ENCODE measurements at regions not wholly inside any gene's neighbourhood (a gene's known extent, or its start where the extent isn't known, plus 50 kb on each side); places are given as distances from the start of the nearest gene placed in this dataset.
A peak's percentile ranks its signal among the peaks of the same experiment; 100 is the strongest.
"Not testable (repeated sequence)": the region's sequence is repeated elsewhere in the genome, so short reads cannot be mapped to it uniquely, and the experiment has no call there.

DNA sequence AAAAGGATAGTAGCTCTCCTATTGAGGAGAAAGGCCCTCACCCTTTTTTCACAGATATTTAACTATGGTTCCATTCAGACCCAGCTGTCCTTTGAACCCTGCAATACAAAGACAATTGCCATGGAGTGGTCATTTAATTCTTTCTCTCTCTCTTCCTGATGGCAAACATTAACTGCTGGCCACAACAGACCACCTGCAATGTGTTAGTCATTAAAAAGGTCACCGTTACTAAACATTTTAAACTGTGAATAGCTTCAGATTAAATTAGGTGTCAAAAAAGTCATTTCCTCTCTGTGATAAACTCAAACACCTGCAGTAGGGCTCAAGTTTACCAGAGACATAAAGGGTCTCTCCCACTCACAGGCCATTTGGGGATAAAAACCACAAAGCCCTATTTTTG, 697.2 kb downstream of the TOX3 start:
- TF ChIP-seq, protein P1, sequence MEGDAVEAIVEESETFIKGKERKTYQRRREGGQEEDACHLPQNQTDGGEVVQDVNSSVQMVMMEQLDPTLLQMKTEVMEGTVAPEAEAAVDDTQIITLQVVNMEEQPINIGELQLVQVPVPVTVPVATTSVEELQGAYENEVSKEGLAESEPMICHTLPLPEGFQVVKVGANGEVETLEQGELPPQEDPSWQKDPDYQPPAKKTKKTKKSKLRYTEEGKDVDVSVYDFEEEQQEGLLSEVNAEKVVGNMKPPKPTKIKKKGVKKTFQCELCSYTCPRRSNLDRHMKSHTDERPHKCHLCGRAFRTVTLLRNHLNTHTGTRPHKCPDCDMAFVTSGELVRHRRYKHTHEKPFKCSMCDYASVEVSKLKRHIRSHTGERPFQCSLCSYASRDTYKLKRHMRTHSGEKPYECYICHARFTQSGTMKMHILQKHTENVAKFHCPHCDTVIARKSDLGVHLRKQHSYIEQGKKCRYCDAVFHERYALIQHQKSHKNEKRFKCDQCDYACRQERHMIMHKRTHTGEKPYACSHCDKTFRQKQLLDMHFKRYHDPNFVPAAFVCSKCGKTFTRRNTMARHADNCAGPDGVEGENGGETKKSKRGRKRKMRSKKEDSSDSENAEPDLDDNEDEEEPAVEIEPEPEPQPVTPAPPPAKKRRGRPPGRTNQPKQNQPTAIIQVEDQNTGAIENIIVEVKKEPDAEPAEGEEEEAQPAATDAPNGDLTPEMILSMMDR (IDR thresholded peaks at IDR 0.05; ENCODE audit: insufficient read depth, low read length) = no peak
- no peak for DNase-seq (ENCODE audit: low read depth)
- no peak overlapping the region for H3K4me3 ChIP-seq (ENCODE audit: low read depth, low read length)

DNA sequence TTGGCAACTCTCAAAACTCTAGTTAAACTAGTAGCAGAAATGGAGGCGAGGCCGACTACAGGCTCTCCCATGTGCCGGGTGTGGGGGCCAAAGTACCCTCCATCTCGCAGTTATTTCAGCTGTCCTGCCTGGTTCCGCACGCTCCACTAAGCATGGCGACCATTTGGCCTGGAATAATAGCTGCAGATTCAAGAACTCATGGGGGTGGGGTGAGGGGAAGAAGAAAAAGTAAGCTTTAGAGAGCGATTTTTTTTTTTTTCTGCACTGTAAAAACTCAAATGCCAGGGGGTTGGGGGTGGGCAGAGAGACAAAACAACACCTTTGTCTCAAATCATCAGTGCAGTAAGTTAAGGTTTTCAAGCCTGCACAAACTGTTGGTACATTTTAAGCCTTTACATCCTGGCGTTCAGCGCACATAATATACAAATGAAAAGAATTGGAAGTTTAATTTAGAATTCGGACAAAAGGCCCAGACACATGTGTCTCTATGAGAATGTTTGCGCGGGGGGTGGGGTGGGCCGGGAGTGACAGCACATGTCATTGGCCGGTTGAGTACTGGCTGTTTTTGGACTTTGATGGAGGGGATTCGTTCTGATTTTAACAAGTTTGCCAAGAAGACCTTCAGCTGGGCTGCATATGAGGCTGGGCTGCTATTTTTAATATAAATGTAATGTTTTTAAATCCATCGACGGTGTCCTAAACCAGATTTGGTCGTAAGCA, 694.7 kb upstream of the SALL1 start:
- DNase-seq (ENCODE audit: low read depth) = no peak
- H3K4me3 ChIP-seq (ENCODE audit: low read depth, low read length) = no peak overlapping the region
- TF ChIP-seq, protein P1 (IDR thresholded peaks at IDR 0.05; ENCODE audit: insufficient read depth, low read length) = no peak

DNA sequence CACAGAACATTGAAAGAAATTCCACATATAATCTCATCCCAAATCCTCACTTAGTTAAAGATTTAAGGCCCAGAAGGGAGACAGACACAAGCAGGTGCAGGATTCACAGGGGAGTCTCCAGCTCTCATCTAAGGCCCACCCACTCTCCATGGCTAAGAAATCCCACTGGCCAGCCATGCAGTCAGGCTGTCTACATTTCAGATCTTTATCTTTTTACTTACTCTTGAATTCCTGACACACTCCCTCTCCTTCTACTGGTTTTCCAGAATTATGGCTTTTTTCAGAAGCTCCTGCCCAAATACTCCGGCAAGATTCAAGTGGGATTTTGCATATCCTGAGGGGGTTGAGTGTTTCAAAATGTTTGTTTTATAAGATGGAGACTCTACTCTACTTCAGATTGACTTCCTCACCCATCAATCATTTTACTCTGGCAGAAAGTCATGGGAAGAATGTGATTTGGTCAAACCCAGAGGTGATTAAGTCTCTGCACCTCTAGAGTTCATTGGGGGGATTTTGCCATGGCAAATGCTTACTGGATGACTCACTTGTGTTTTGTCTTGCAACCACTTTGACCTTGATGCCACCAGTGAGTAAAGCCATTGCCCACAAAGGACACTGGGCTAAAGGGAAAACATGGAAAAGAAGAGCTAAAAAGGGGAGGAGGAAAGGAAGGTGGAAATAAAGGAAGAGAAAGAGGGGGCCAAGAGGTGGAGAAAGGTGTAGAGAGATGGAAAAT, 688.8 kb upstream of the SALL1 start:
- TF ChIP-seq, protein P1 (IDR thresholded peaks at IDR 0.05; ENCODE audit: insufficient read depth, low read length) = no peak
- DNase-seq (ENCODE audit: low read depth) = no peak
- H3K4me3 ChIP-seq (ENCODE audit: low read depth, low read length) = no peak overlapping the region

DNA sequence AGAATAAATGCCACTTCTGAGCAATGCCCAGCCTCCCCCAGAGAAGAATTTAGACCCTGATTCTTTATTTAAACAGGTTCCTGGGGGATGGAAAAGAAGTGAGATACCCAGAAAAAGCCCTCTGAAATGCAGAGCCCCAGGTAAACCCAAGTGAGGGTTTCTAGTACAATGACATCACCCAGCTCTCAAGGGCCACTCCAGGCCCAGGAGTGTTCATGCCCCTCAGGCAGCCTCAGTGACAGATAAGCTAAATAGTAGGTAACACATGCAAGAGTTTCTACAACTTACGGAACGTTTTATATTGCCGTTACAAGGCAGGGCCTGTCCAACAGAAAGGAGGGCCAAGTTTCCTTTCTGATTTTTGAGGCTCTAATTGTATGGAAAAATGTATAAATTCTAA, 683.7 kb upstream of the SALL1 start:
- H3K4me3 ChIP-seq (ENCODE audit: low read depth, low read length) = no peak overlapping the region
- no peak for DNase-seq (ENCODE audit: low read depth)
- TF ChIP-seq, protein P1 (IDR thresholded peaks at IDR 0.05; ENCODE audit: insufficient read depth, low read length) = no peak

DNA sequence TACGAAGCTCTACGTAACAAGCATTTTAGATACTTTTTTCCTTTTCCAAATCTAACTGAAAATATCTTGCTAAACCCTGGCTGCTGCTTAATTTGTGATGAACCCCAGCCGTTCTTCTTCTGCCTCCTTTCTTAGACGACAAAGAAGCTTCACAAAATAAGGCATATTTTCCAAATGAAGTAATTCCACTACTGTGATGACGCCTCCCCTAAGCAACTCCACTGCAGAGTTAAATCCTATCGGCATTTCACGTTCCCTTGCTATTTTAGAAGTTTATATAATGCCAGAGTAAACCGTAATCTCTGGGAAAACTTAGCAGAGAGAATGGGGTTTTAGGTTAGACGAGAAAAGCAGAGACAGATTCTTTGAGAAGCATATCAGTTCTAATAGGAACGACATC, 683.1 kb upstream of the SALL1 start:
- H3K4me3 ChIP-seq (ENCODE audit: low read depth, low read length) = no peak overlapping the region
- peak; percentile 46 for DNase-seq (ENCODE audit: low read depth)
- TF ChIP-seq, protein P1 (IDR thresholded peaks at IDR 0.05; ENCODE audit: insufficient read depth, low read length) = no peak

DNA sequence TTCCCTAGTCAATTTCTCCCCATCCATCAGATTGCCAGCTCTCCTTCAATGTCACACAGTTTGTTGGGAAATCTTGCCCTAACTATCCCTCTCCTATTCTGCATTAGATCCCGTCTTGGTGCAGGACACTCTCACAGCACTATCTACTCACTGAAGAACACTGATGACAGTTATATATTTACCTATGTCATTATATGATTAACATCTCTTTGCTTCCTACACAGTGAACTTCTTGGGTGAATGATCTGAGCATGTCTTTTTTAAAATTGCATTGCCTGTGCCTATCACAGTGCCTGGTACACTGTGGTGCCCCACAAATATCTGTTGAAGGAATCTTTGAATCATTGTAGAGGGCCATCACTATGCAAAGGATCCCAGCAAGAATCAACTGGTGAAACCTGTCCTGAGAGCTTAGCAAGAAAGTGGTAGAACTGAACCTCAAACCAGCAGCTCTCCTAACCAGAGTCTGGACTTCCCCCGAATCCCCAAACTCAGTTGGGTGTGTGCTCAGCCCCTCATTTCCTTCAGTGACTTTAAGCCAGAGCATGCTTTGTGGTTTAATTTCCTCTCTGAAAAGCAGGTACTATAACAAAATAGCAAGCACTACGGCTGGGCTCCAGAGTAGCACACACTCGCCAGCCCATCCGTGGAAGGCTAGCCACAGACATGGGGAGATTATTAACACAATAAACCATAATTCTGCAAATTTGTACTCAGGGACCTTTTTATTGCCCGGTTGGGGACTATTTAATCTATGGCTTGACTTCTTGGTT, 680.7 kb upstream of the SALL1 start:
- TF ChIP-seq, protein P1 (IDR thresholded peaks at IDR 0.05; ENCODE audit: insufficient read depth, low read length) = no peak

DNA sequence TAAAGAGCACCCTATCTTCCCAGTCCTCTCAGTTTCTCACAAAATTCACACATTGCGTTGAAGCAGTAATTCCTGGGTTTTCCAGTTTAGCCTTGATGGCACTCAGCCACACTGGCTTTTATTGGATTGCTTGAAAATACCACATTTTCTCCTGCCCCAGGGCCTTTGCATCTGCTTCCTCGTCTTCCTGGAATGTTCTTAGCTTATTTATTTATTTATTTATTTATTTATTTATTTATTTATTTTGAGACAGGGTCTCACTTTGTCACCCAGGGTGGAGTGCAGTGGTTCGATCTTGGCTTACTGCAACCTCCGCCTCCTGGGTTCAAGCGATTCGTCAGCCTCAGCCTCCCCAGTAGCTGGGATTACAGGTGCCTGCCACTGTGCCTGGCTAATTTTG, 680.0 kb upstream of the SALL1 start:
- DNase-seq (ENCODE audit: low read depth); H3K4me3 ChIP-seq (ENCODE audit: low read depth, low read length): not testable (repeated sequence)

More for the DNA sequence above, 680.7 kb upstream of the SALL1 start:
- no peak overlapping the region for H3K4me3 ChIP-seq (ENCODE audit: low read depth, low read length)
- no peak for DNase-seq (ENCODE audit: low read depth)

Measured in fibroblast of the aortic adventitia (primary cell).